Right renal cortex interstitium (tissue), 3 donors: ENCODE measurements at regions not wholly inside any gene's neighbourhood (a gene's known extent, or its start where the extent isn't known, plus 50 kb on each side); places are given as distances from the start of the nearest gene placed in this dataset.

Experiments
- DNase-seq, 3 donors: peaks; one replicate each; pipeline ENCODE4 v3.0.0-alpha.2; 2013; ENCODE audit warnings: low read depth in 3 of 3, low spot score in 2 of 3

DNA sequence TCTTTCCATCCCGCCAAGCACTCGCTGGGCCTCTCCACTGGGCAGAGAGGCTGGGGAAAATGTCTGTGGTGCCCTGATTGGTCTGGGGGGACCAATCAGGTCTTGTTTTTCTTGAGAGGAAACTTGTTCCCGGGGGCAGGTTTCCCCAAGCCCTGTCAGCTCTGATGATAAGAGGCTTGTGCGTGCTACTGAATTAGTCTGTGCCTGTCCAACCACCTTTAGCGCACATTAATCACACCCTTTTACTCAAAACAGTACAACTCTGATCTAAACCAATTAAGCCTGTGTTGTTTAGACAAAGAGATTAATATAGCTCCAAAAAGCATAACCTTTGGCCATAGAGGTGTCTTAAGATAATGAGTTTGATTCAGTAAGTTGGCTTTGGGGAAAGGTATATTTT is 580.4 kb downstream of the VRK1 start:
- no peak for DNase-seq

DNA sequence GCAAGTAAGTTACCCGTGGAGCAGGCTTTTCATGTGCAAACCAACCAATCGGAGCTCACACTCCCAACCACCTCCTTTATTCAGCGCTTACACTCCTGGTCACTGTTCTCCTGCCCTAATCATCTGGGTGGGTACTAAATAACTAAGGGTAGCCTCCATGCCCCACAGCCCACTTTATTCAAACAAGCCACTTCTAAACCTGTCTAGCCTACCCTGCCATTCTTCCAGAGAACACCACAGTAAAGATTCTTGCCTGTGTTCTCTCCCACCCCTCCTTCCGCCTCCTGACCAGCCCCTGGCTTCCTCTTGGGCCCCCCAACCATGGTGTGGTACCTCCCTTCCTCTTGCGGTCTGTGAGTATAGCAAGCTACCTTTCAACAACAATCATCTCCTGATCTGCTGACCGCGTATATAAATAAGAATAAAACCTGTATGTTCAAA is 581.9 kb downstream of the VRK1 start:
- DNase-seq = no peak

DNA sequence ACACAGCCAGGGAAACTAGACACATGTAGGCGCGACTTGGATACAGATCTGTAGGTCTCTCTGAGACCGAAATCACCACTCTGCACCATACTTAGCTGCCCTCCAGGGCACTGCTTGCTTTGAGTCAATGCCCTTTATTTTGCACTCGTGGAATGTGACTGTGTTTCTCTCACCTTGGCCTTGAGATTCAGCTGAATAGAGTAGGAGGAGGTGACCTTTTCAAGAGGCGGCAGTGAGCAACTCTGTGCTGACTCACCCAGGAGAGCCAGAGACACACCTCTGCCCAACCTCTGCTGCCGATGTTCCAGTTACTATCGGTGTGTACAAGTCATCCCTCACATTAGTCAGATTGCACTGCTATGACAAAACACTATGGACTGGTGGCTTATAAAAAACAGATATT is 583.4 kb downstream of the VRK1 start:
- DNase-seq = no peak

DNA sequence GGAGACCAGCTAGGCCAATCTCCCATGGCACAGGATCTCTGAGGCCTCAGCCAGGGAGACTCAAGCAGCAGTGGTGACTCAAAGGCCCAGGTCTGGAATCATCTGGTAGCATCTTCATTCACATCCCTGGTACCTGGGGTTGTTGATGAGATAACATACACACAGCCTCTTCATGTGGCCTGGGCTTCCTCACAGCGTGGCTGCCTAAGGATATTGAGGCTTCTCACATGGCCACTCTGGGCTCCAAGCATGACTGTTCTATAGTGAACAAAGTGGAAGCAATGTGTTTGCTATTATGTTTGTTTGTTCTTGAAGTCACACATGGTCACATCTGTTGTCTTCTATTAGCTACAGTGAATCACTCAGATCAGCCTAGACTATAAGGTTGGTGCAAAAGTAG is 584.1 kb downstream of the VRK1 start:
- no peak for DNase-seq

DNA sequence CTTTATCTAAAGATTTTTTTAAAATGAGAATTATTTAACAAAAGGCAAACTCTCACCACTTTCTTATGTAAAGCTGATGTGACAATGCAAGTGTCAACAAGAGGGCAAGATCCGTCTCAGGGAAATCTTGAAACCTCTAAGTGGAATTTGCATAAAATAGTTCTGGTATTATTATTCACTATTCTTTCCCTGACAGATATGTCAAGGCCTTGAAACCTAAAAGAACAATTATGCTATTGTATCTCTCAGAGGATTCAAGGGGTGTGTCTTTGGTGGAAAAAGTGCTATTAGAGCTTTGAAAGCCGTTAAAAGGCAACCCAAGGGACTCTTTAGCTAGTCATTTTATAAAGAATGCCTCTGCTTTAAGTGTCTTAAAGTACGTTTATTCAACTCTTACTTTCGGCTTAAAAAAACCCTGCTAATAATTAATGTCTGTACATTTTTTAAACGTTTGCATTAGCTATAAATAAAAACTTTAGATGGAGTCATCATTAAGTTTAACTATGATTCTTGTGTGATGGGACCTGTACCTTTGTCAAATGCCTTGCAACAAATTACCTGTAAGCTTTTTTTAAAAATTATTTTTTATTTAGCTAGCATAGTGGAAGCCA is 585.5 kb downstream of the VRK1 start:
- no peak for DNase-seq

DNA sequence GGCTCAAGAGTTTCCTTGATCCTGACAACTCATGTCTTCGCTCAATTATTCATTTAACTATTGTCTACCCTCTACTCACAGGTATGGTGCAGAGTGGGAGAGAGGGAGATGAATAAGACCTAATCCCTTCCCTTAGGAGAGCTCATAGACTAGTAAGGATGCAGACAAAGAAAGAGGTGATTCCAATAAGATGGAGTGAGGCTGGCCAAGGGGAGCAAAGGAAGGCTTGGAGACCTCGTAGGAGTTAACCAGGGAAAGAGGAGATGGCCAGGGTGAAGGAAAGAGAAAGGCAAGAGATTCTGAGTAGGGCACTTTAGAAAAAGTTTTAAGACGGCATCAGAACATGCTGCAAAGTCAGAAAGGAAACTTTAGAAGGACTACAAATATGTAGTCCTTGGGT is 588.5 kb downstream of the VRK1 start:
- no peak for DNase-seq

DNA sequence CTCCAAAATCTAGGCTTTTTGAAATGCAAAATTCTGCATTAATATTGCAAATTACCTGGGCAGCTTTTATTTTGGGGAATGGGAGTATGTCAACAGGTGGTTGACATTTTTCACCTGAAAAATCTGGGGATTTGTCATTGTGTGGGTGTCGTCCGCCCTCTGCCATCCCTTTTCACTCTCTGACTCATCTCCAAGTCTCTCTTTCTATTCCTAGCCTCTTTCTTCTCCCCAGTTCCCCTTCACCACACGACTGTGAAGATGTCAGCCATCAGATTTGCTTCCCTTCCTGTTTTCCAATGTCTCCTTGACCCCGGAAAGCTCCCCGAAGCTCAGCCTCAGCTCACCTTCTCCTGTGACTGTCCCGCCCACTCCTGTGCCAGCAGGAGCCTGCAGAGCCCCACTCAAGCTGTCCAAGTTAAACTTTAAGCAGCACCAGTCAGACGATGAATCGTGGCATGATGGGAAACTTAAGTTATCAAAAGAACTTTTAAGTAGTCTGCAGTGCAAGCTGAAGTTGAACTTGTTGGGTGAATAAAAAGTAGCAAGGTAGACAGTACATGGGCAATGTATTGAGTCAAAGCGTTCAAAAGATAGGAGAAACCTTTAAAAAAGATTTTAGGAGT is 590.2 kb downstream of the VRK1 start:
- DNase-seq = no peak

DNA sequence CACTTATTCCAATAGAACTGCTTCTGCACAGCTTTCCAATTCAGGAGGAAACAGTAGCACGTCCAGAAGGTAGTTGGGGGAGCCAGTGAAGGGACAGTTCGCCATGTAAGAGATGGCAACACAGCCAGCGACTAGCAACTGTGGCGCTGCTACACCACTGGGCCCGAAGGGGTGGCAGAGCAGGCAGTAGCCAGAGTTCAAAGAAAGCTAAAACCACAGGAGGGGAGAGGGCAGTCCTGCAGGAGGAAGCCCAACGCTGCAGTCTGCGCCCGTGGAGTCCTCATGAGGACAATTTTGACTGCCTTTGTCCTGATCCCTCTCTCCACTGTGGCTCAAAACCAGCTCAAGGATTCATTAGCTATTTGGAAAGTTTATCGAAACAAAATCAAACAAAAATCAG is 591.2 kb downstream of the VRK1 start:
- no peak for DNase-seq

DNA sequence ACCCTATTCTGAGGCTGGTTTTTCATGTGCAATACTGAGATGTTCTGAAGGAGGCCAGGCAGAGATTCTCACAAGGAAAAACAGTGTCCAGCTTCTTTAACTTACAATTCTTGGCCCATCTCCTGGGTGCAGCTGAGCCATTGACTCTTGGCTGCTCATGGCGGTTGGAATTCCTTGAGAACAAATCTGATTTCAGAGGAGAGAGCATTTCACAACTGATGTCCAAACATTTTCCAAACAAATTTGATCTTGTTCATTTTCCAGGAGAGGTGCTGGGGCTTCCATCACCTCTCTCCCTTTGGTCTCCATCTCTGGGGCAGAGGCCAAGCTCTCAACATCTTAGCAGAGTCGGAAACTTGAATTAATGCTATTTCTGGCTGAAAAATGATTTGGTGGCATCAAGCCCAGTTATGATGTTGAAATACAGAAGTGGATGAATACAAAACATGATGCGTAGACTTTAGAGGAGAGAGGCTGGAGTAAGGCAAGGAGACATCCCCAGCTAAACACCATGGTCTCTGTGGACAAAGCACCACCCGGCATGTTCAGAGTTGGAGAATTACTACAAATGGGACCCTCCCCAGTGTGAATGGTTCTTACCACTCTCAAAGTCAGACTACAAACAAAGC is 593.0 kb downstream of the VRK1 start:
- DNase-seq = no peak

DNA sequence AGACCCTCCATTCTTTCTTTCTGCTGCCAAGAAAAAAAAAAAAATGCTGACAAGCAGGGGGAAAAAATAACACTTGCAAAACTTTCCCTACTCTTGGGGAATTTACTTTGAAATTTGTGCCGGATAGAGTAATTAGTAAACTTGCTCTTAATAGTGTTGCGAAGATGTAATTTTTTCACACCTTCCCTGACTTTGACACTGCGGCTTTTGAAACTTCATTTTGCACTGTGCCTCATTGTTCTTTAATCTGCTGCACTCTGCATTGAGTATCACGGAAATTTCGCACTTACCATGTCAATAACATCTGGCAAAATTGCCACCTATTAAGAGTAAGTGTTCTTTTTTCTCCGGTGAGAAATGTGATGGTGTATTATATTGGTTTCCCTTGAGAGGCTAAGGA is 596.1 kb downstream of the VRK1 start:
- DNase-seq = no peak

DNA sequence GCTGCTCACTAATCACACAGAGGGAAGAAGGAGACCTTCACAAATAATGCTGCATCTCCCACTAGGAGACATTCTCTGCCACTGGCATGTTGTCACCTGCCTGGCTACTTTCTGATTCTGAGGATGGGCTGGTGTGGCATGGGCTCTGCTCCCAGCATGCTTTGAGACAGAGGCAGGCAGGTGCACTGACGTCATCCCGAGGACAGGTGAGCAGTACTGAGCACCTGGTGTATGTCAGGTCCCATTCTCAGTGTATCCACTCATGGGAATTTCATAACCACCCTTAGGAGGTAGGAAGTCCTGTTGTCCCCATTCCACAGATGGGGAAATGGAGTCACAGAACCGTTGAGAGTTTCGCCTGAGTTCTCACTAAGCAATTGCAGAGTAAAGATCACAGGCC is 597.9 kb downstream of the VRK1 start:
- DNase-seq = no peak

DNA sequence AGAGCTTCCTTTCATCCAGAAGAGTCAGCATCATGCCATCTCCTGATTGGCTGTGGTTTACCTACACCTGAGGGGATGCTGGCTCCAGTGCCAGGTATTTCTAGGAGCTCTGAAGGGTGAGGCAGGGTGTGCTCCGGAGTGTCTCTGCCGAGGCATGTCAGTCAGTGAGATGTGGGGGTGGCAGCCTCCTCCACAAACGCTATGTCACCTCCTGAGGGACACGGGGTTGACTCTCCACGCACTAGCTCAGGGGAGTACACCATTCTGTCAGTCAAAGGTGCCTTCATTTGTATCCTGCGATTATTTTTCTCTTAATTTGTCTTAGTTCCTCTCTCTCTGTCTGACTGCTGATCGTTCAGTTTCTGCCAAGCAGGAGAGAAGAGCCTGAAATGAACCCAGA is 604.5 kb downstream of the VRK1 start:
- no peak for DNase-seq

DNA sequence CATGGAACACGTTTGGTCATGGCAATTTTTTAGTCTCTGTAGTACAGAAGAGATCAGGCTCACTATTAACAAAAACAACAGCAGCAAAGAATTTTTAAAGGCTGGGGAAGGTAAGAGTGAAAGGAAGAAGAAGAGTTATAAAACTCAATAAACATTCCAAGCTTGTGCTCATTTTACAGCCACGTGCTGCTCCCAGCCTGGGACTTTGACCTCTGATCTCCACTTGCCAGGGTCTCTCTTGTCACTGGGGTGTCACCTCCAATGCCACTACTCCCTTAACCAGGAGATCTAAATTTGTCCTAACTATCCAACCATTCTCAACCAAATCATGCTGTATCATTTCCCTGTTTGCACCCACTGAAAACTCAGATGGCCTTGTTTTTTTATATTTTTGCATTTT is 605.1 kb downstream of the VRK1 start:
- no peak for DNase-seq

DNA sequence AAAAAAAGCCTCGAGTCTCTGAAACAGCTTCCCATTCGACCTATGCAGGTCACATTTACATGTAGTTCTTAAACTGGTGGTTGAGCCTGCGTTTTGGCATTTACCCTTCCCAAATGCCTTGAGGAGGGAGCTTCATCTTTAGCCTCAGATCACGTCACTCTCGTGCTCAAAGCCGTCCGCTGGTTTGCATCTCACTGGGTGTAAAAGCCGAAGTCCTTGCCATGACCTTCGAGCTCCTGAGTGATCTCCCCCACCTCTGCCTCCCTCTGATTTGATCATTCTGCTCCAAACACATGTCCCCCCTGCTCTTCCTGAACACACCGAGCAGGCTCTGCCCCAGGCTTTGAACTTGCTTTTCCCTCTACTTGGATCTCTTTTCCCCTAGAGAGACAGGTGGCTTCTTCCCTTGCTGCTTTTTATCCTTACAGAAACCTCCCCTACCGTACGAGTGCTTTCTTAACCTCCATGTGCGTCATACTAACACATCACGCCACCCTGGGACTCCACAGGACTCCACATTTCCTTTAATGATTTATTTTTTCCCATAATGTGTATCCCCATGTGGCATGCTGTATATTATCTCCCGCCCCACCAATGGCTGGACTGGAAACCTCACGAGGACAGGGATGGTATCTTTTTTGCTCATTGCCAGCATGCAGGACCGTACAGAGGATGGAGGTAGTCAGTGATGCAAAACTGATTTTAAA is 610.7 kb downstream of the VRK1 start:
- DNase-seq = no peak

DNA sequence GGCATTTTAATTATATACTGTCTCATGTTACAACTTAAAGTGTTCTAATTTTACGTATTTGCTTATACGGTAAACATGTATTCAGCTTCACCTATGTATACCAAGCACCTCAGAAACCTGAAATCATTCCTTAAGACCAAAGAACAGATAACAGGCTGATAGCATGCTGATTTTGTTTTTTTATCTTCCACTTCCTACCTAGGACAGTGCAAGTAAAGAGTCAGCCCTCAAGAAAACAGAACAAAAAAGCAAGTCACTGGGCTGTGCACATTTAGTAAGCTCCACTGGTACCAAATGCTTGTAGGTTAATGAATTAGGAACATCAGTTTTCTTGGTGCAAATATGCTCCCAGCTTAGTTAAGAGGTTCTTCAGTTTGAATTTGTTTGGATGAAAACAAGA is 611.3 kb downstream of the VRK1 start:
- no peak for DNase-seq

DNA sequence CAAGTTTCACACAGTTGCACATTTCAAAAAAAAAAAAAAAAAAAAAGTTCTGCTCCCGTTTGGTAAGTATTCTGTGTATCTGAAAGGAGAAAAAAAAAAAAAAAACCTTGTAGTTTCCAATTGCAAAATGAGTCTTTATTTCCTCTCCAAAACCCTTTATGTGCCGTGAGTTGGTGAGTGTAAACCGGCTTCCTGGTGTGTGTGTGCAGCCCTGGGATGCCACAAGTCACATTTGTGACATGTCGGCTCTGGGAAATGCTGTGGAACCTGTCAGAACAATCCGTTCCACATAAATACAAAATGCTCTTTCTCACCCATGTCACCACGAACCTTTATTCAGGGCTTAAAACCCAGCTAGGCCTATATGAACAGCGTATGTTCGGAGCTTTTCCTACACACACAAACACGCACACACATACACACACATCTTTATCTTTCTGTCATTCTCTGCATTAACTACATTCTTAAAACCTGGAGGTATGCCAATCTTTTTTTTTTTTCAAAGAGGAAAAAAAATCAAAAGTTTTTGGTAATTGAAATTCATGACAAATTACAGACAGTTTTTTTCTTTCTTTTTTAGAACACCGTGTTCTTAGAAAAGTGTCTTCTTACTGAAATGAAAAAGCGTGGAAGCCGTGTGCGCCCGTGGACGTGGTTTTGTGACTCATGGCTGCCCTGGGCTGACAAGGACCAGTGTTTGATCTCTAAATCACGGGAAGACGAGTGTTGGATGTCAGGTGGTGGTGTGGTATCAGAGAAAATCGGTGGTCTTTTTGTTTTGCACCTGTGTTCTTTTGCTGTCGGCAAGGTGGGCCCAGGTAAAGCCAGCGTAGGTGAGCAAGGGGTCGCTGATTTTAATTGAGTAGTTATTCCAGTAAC is 612.0 kb downstream of the VRK1 start:
- DNase-seq = no peak

DNA sequence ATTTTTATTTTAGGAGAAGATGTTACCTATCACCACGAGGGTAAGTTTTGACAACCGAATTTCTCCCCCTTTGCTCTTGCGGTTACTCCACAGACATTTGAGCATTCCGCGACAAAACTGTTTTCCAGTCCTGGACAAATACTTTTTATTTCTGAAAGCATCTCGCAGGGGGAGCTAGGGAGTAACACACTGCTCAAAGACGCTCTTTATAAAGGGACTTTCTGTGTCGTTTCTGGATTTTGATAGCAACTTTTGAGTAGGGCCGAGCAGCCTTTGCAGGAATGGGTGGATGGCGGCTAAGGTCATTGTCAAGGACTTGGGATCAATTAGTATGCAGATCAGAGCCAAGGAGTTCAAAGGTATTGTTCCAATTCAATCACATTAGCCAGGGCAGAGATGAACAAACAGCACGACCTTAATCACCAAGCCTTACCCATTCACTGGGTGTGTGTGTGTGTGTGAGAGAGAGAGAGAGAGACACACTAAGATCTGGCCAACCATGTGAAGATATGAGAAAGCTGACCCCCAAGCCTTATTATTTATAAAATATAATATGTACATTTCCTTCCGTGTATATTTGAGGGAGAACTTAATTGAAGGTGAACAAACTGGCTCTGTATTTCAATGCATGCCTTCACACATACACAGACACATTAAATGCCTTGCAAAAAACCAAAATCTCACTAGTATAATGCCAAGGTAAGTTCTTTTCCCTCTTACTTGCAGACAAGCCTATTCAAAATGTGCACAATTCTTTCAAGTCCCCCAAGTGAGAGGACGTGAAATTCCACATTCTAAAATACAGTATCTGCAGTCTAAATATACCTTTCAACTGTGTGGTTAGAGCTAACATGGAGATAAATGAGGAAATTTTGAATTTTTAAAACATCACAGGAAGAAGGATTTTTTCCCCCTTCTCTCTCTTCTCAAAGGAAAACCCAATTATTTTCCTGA is 613.8 kb downstream of the VRK1 start:
- no peak for DNase-seq

DNA sequence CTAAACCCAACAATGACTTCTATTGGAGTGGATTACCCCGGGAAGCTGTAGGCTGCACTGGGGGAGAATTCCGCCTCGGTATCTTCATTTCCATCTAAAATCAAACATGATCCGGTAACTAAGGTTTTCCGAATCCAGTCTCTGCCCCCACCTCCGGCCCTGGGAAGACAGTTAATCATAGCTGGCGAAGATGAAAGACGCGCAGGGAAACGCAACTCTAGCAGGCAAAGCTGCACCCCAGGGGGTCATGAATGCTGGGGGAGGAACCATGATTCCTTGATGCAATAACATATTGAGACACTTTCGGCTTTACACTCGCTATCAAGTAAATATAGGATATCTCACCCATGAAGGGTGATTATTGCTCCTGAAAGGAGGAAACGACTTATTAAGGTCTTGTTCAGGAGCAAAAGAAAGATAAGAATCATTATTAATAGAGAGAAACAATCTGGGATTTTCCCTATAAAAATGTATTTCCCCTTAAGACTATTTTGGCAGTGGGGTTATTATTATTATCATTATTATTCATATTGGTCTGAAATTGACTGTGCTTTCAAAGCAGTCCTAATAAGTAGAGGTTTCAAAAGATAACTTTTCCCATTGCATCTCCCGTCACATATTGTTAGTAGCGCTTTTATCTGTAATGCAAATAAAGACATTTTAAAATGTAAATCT is 614.9 kb downstream of the VRK1 start:
- DNase-seq = no peak

DNA sequence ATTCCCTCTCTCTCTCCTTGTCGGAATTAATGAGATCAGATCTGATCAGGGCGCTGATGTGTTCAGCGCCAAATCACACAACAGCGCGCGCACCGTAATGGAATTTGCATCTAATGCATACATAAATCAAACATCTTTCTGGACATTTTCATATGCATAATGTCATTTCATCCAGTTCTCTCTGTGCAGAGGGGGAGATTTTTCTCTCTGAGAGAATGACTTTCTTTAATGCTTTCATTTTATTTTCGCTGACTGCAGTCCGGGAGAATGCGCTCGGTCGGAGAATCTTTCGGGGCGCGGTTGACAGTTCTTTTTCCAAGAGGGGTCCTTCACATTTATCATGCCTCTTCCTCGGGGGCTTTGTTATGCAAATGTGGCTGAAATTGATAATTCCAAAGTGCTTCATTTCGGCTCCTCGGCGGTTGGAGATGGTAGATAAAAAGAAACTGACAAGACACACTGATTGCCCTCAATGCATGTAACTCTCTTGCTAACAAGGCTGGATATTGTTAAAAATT is 615.9 kb downstream of the VRK1 start:
- DNase-seq = no peak
